Ishikawa (cell line): ENCODE measurements at regions not wholly inside any gene's neighbourhood (a gene's known extent, or its start where the extent isn't known, plus 50 kb on each side); places are given as distances from the start of the nearest gene placed in this dataset.

Experiments used
- RAD21 ChIP-seq: IDR thresholded peaks from 2 replicates; pipeline ENCODE4 v1.6.1; 2012; ENCODE audit warnings: low read depth
- TEAD4 ChIP-seq: IDR thresholded peaks from 2 replicates; pipeline ENCODE4 v1.6.1; 2012
- YY1 ChIP-seq: IDR thresholded peaks from 2 replicates; pipeline ENCODE4 v1.6.1; 2012; ENCODE audit warnings: low read depth

- TF ChIP-seq RAD21 = no peak
- no peak for TF ChIP-seq YY1
- no peak for TF ChIP-seq TEAD4
Observed at GRCh38 chr9:99412606-99413005, 190.5 kb downstream of the SEC61B start.
